AG09309 (cell line): ENCODE measurements at regions not wholly inside any gene's neighbourhood (a gene's known extent, or its start where the extent isn't known, plus 50 kb on each side); places are given as distances from the start of the nearest gene placed in this dataset.

ENCODE experiments used
- DNase-seq: peaks from one replicate; pipeline ENCODE4 v3.0.0-alpha.2; 2010; ENCODE audit warnings: low read depth
- H3K4me3 ChIP-seq: 2 replicates; pipeline ENCODE4 v1.5.1; 2011; ENCODE audit warnings: mild to moderate bottlenecking, low read depth, low read length, moderate library complexity; ENCODE audit not compliant: control insufficient read depth
- CTCF ChIP-seq: IDR thresholded peaks from 2 replicates; pipeline ENCODE4 v1.5.1; 2011; ENCODE audit warnings: mild to moderate bottlenecking, low read depth, low read length, inconsistent platforms; ENCODE audit not compliant: insufficient read depth, control insufficient read depth; ENCODE audit errors: missing control alignments

GRCh38 chr2:226515344-226516055 is 284.1 kb downstream of the IRS1 start:
- no peak for TF ChIP-seq CTCF
- DNase-seq, result peak; percentile 7
- no peak overlapping the region for H3K4me3 ChIP-seq

- H3K4me3 ChIP-seq, result no peak overlapping the region
- TF ChIP-seq CTCF, result no peak
- DNase-seq, result peak; percentile 1
Observed at GRCh38 chr2:226514895-226515294, 284.7 kb downstream of the IRS1 start.

- TF ChIP-seq CTCF, result no peak
- DNase-seq, result no peak
- H3K4me3 ChIP-seq, result no peak overlapping the region
Observed at GRCh38 chr2:226511311-226511710, 288.3 kb downstream of the IRS1 start.

GRCh38 chr2:226508683-226509082 is 290.9 kb downstream of the IRS1 start:
- DNase-seq, result no peak
- H3K4me3 ChIP-seq, result no peak overlapping the region
- TF ChIP-seq CTCF, result no peak

GRCh38 chr2:226508005-226508404 is 291.6 kb downstream of the IRS1 start:
- no peak overlapping the region for H3K4me3 ChIP-seq
- TF ChIP-seq CTCF, result no peak
- no peak for DNase-seq

- no peak overlapping the region for H3K4me3 ChIP-seq
- DNase-seq, result no peak
- TF ChIP-seq CTCF, result no peak
Observed at GRCh38 chr2:226497146-226497909, 302.3 kb downstream of the IRS1 start.
